ENCODE measurements at regions not wholly inside any gene's neighbourhood (a gene's known extent, or its start where the extent isn't known, plus 50 kb on each side); places are given as distances from the start of the nearest gene placed in this dataset.
"Not testable (repeated sequence)": the region's sequence is repeated elsewhere in the genome, so short reads cannot be mapped to it uniquely, and the experiment has no call there.

GRCh38 chr14:35932659-35933159 lies 106.6 kb downstream of the BRMS1L start:
- DNase-seq (ENCODE audit: low read depth): no peak
- no peak overlapping the region for H3K4me3 ChIP-seq (ENCODE audit: control insufficient read depth, low read depth, low read length)
- no peak for TF ChIP-seq CTCF (IDR thresholded peaks at IDR 0.05; ENCODE audit: control insufficient read depth, insufficient read depth, low read depth, low read length, missing control alignments)

- H3K4me3 ChIP-seq (ENCODE audit: control insufficient read depth, low read depth, low read length): no peak overlapping the region
- DNase-seq (ENCODE audit: low read depth): no peak
- no peak for TF ChIP-seq CTCF (IDR thresholded peaks at IDR 0.05; ENCODE audit: control insufficient read depth, insufficient read depth, low read depth, low read length, missing control alignments)
Observed at GRCh38 chr14:35932136-35932535, 106.0 kb downstream of the BRMS1L start.

- H3K4me3 ChIP-seq (ENCODE audit: control insufficient read depth, low read depth, low read length): no peak overlapping the region
- DNase-seq (ENCODE audit: low read depth): no peak
- no peak for TF ChIP-seq CTCF (IDR thresholded peaks at IDR 0.05; ENCODE audit: control insufficient read depth, insufficient read depth, low read depth, low read length, missing control alignments)
Observed at GRCh38 chr14:35931346-35931745, 105.2 kb downstream of the BRMS1L start.

GRCh38 chr14:35929186-35929585 lies 103.0 kb downstream of the BRMS1L start:
- TF ChIP-seq CTCF (IDR thresholded peaks at IDR 0.05; ENCODE audit: control insufficient read depth, insufficient read depth, low read depth, low read length, missing control alignments): no peak
- H3K4me3 ChIP-seq (ENCODE audit: control insufficient read depth, low read depth, low read length): no peak overlapping the region
- no peak for DNase-seq (ENCODE audit: low read depth)

- no peak overlapping the region for H3K4me3 ChIP-seq (ENCODE audit: control insufficient read depth, low read depth, low read length)
- DNase-seq (ENCODE audit: low read depth): no peak
- TF ChIP-seq CTCF (IDR thresholded peaks at IDR 0.05; ENCODE audit: control insufficient read depth, insufficient read depth, low read depth, low read length, missing control alignments): no peak
Observed at GRCh38 chr14:35927727-35928126, 101.6 kb downstream of the BRMS1L start.

- H3K4me3 ChIP-seq (ENCODE audit: control insufficient read depth, low read depth, low read length): no peak overlapping the region
- no peak for TF ChIP-seq CTCF (IDR thresholded peaks at IDR 0.05; ENCODE audit: control insufficient read depth, insufficient read depth, low read depth, low read length, missing control alignments)
- DNase-seq (ENCODE audit: low read depth): no peak
Observed at GRCh38 chr14:35925319-35925718, 99.2 kb downstream of the BRMS1L start.

- not testable (repeated sequence) for DNase-seq (ENCODE audit: low read depth); H3K4me3 ChIP-seq (ENCODE audit: control insufficient read depth, low read depth, low read length)
Observed at GRCh38 chr14:35922590-35922989, 96.5 kb downstream of the BRMS1L start.

Data from AG09309 (cell line).